Trophoblast cell (in vitro differentiated cells and primary cell): ENCODE measurements at regions not wholly inside any gene's neighbourhood (a gene's known extent, or its start where the extent isn't known, plus 50 kb on each side); places are given as distances from the start of the nearest gene placed in this dataset.

Experiments used
- DNase-seq, 2 donors: peaks; one replicate each; pipeline ENCODE4 v3.0.0-alpha.2; 2016
- H2AFZ ChIP-seq: 2 replicates; pipeline ENCODE4 v1.6.1; 2013; ENCODE audit warnings: low read length, moderate library complexity, mild to moderate bottlenecking; ENCODE audit not compliant: insufficient read depth, poor library complexity
- H2AK5ac ChIP-seq: 2 replicates; pipeline ENCODE4 v1.6.1; 2013; ENCODE audit warnings: mild to moderate bottlenecking, low read length
- H2BK120ac ChIP-seq: 2 replicates; pipeline ENCODE4 v1.6.1; 2013; ENCODE audit warnings: low read length, mild to moderate bottlenecking, moderate library complexity; ENCODE audit not compliant: insufficient read depth, poor library complexity
- H2BK12ac ChIP-seq: 2 replicates; pipeline ENCODE4 v1.6.1; 2013; ENCODE audit warnings: mild to moderate bottlenecking, low read length, moderate library complexity
- H2BK5ac ChIP-seq: 2 replicates; pipeline ENCODE4 v1.6.1; 2013; ENCODE audit warnings: low read length, low read depth, moderate library complexity, mild to moderate bottlenecking; ENCODE audit not compliant: poor library complexity
- H3K14ac ChIP-seq: 2 replicates; pipeline ENCODE4 v1.6.1; 2013; ENCODE audit warnings: mild to moderate bottlenecking, low read length
- H3K18ac ChIP-seq: 2 replicates; pipeline ENCODE4 v1.6.1; 2013; ENCODE audit warnings: mild to moderate bottlenecking, low read length
- H3K23ac ChIP-seq: 2 replicates; pipeline ENCODE4 v1.6.1; 2013; ENCODE audit warnings: low read length
- H3K27ac ChIP-seq: 2 replicates; pipeline ENCODE4 v1.5.1; 2013; ENCODE audit warnings: low read depth, mild to moderate bottlenecking, inconsistent platforms, low read length, moderate library complexity
- H3K27me3 ChIP-seq: 2 replicates; pipeline ENCODE4 v1.6.1; 2013; ENCODE audit warnings: inconsistent platforms, mild to moderate bottlenecking, low read length, moderate library complexity; ENCODE audit not compliant: insufficient read depth
- H3K36me3 ChIP-seq, 2 experiments: 1 replicate in 1 of 2; 2 replicates in 1 of 2; pipeline ENCODE4 v1.6.1; 2013; ENCODE audit warnings: low read length in 2 of 2, mild to moderate bottlenecking in 2 of 2, moderate library complexity in 1 of 2; ENCODE audit not compliant: insufficient read depth in 2 of 2, control insufficient read depth in 1 of 2
- H3K4ac ChIP-seq: 2 replicates; pipeline ENCODE4 v1.6.1; 2013; ENCODE audit warnings: low read depth, mild to moderate bottlenecking, low read length, moderate library complexity
- H3K4me1 ChIP-seq, 2 experiments: 1 replicate in 1 of 2; 2 replicates in 1 of 2; pipeline ENCODE4 v1.6.1; 2013; ENCODE audit warnings: low read length in 2 of 2, mild to moderate bottlenecking in 2 of 2, moderate library complexity in 1 of 2; ENCODE audit not compliant: insufficient read depth in 2 of 2, control insufficient read depth in 1 of 2
- H3K4me2 ChIP-seq: 2 replicates; pipeline ENCODE4 v1.6.1; 2013; ENCODE audit warnings: inconsistent platforms, mild to moderate bottlenecking, low read length, moderate library complexity
- H3K4me3 ChIP-seq: 2 replicates; pipeline ENCODE4 v1.5.1; 2013; ENCODE audit warnings: mild to moderate bottlenecking, low read depth, low read length, inconsistent platforms
- H3K79me1 ChIP-seq: one replicate; pipeline ENCODE4 v1.6.1; 2013; ENCODE audit warnings: low read length
- H3K79me2 ChIP-seq: 2 replicates; pipeline ENCODE4 v1.6.1; 2013; ENCODE audit warnings: low read length, mild to moderate bottlenecking; ENCODE audit not compliant: control insufficient read depth, insufficient read depth, poor library complexity
- H3K9ac ChIP-seq: 2 replicates; pipeline ENCODE4 v1.6.1; 2013; ENCODE audit warnings: mild to moderate bottlenecking, low read length
- H3K9me3 ChIP-seq: 2 replicates; pipeline ENCODE4 v1.6.1; 2013; ENCODE audit warnings: low read depth, mild to moderate bottlenecking, control low read depth, inconsistent platforms, low read length; ENCODE audit not compliant: insufficient read depth
- H4K12ac ChIP-seq: 2 replicates; pipeline ENCODE4 v1.6.1; 2013; ENCODE audit warnings: low read depth, mild to moderate bottlenecking, low read length, moderate library complexity
- H4K8ac ChIP-seq: 2 replicates; pipeline ENCODE4 v1.6.1; 2013; ENCODE audit warnings: low read depth, mild to moderate bottlenecking, low read length, moderate library complexity
- H4K91ac ChIP-seq: one replicate; pipeline ENCODE4 v1.6.1; 2013; ENCODE audit warnings: low read depth, mild to moderate bottlenecking, low read length, moderate library complexity
- WGBS: extraction: QIAGEN DNeasy Blood & Tissue Kit; methylation state at CpG from one replicate; pipeline ENCODE4 v1.1.7; 2013; ENCODE audit warnings: missing lambda C conversion rate; ENCODE audit not compliant: insufficient read length, insufficient coverage; ENCODE audit errors: extremely low coverage; 5-methylcytosine and 5-hydroxymethylcytosine counted together

DNA sequence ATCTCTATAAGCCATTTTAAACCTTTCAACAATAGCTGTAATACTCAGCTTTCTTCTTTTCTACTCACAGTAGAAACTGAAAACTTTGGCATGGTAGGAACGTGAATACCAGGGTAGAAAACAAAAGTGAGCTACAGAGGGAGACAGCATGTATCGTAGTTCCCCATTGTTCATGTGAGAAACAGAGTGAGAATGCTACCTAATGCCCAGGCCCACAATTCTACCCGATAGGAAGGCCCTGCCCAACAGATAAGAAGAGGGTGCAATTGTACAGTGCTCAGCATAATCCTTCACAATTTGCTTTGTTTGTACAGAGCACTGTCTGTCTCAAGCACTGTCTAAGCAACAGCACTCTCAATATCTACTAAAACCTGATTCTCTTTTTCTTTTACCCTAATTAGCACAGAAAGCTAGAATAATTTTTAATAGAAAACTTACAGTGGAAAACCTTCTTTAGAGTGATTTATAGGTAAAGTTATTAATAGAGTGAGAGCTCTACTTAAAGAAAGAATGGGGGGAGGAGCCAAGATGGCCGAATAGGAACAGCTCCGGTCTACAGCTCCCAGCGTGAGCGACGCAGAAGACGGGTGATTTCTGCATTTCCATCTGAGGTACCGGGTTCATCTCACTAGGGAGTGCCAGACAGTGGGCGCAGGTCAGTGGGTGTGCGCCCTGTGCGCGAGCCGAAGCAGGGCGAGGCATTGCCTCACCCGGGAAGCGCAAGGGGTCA lies 322.3 kb downstream of the EFNB2 start:
- no peak for DNase-seq
- no peak overlapping the region for H3K9ac ChIP-seq
- H2AFZ ChIP-seq: no peak overlapping the region
- H2BK5ac ChIP-seq: no peak overlapping the region
- H3K27me3 ChIP-seq: no peaks in the 10 kb centered on the region
- H3K4ac ChIP-seq: no peak overlapping the region
- no peak overlapping the region for H3K23ac ChIP-seq
- H3K4me2 ChIP-seq: no peak overlapping the region
- no peak overlapping the region for H3K18ac ChIP-seq
- H2AK5ac ChIP-seq: no peak overlapping the region
- no peak overlapping the region for H4K12ac ChIP-seq
- no CpG with 5 or more reads among the region's 18 CpGs for WGBS
- no peaks in the 10 kb centered on the region for H3K79me1 ChIP-seq
- H3K36me3 ChIP-seq: no peaks in the 10 kb centered on the region
- H3K27ac ChIP-seq: no peak overlapping the region
- H3K14ac ChIP-seq: no peak overlapping the region
- H3K4me3 ChIP-seq: no peak overlapping the region
- no peaks in the 10 kb centered on the region for H3K4me1 ChIP-seq
- H4K8ac ChIP-seq: no peak overlapping the region
- no peak overlapping the region for H4K91ac ChIP-seq
- H2BK12ac ChIP-seq: no peak overlapping the region
- no peaks in the 10 kb centered on the region for H3K79me2 ChIP-seq
- no peak overlapping the region for H2BK120ac ChIP-seq
- no peaks in the 10 kb centered on the region for H3K9me3 ChIP-seq

DNA sequence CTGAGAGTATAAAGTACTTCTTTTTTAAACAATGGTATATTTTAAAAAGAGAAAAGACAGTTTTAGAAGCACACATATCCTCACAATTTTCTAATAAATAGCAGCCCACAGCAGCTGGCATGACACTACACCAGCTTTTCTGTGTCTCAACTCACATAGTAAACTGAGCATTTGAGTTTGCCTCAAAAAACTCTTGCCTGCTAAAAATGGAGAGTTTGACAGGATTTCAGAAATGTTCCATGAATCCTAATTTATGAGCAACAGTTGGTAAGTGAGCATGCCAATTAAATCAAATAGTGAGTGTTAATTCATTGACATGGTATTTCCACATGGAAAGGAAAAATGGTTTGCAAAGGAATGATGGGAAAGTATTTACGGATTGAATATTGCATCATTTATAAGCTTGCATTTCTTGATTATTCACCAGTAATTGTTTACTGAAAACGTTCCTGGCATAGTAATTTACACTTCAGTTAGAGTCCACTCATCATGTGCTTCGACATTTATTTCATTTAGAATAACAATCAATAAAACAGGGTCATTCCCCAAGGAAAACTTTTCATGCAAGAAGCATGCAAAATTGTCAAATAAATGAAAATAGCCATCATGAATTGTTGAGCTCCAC lies 323.0 kb downstream of the EFNB2 start:
- Histone ChIP-seq H3K18ac (no peak overlapping the region), H3K23ac (no peak overlapping the region), H3K27ac (no peak overlapping the region), H2BK12ac (no peak overlapping the region), H4K12ac (no peak overlapping the region), H3K4me2 (no peak overlapping the region), H3K27me3 (no peaks in the 10 kb centered on the region), H3K9ac (no peak overlapping the region), H4K91ac (no peak overlapping the region), H3K79me2 (no peaks in the 10 kb centered on the region), H2AK5ac (no peak overlapping the region), H2AFZ (no peak overlapping the region), H3K4me3 (no peak overlapping the region), H4K8ac (no peak overlapping the region), H3K4me1 (no peaks in the 10 kb centered on the region), H2BK120ac (no peak overlapping the region), H3K4ac (no peak overlapping the region), H3K14ac (no peak overlapping the region), H3K9me3 (no peaks in the 10 kb centered on the region), H2BK5ac (no peak overlapping the region), H3K36me3 (no peaks in the 10 kb centered on the region), H3K79me1 (no peaks in the 10 kb centered on the region)
- DNase-seq: no peak
- no CpG with 5 or more reads among the region's 3 CpGs for WGBS

DNA sequence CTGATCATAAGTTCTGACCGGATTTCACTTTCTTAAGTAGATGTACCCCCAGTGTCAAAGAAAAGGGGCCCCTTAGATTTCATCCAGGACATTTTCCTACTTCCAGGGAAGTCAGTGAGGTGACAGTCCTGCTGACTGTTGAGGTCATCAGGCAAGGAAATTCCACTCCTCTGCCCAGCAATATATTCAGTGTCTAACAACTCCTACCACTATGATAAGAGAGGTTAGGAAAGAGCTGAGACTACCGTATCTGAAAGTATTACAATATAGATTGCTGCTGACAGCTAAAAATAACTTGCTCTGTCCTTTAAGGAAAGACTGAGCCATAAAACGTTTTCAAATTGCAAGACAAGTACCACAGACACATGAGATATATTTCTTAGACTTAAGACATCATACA lies 325.1 kb downstream of the EFNB2 start:
- H3K27ac ChIP-seq: no peak overlapping the region
- no peak overlapping the region for H3K23ac ChIP-seq
- no peak overlapping the region for H2AK5ac ChIP-seq
- no peak overlapping the region for H3K4me3 ChIP-seq
- H3K27me3 ChIP-seq: no peaks in the 10 kb centered on the region
- no peak overlapping the region for H4K12ac ChIP-seq
- no peaks in the 10 kb centered on the region for H3K9me3 ChIP-seq
- no peak overlapping the region for H3K9ac ChIP-seq
- no peak overlapping the region for H3K4ac ChIP-seq
- DNase-seq: no peak
- no peak overlapping the region for H2BK120ac ChIP-seq
- no peak overlapping the region for H3K18ac ChIP-seq
- H3K79me1 ChIP-seq: no peaks in the 10 kb centered on the region
- no peak overlapping the region for H4K91ac ChIP-seq
- H3K79me2 ChIP-seq: no peaks in the 10 kb centered on the region
- no peak overlapping the region for H2BK5ac ChIP-seq
- no peak overlapping the region for H4K8ac ChIP-seq
- H3K14ac ChIP-seq: no peak overlapping the region
- H3K4me1 ChIP-seq: no peaks in the 10 kb centered on the region
- no CpG with 5 or more reads among the region's 3 CpGs for WGBS
- H2BK12ac ChIP-seq: no peak overlapping the region
- no peak overlapping the region for H3K4me2 ChIP-seq
- H3K36me3 ChIP-seq: no peaks in the 10 kb centered on the region
- H2AFZ ChIP-seq: no peak overlapping the region

DNA sequence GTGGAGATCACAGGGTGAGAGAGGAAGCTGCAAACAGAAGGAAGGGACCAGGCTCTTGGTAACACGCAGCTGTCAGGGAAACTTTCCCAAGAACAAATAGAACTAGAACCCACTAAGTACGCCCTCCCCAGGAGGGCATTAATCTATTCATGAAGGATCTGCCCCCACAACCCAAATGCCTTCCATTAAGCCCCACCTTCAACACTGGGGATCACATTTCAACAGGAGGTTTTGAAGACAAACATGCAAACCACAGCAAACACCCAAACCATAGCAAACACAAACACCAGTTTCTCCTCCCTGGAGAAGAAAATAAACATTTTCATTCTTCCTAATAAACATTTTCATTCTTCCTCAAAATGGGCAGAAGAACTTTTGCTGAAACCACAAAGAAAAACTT lies 329.6 kb downstream of the EFNB2 start:
- Histone ChIP-seq H3K4ac (no peak overlapping the region), H3K23ac (no peak overlapping the region), H2BK120ac (no peak overlapping the region), H3K36me3 (no peaks in the 10 kb centered on the region), H3K79me1 (no peaks in the 10 kb centered on the region), H3K4me1 (no peaks in the 10 kb centered on the region), H3K18ac (no peak overlapping the region), H4K8ac (no peak overlapping the region), H3K4me3 (no peak overlapping the region), H4K12ac (no peak overlapping the region), H3K9ac (no peak overlapping the region), H3K14ac (no peak overlapping the region), H2BK5ac (no peak overlapping the region), H4K91ac (no peak overlapping the region), H2AK5ac (no peak overlapping the region), H3K79me2 (no peaks in the 10 kb centered on the region), H3K27me3 (no peaks in the 10 kb centered on the region), H2AFZ (no peak overlapping the region), H2BK12ac (no peak overlapping the region), H3K4me2 (no peak overlapping the region), H3K27ac (no peak overlapping the region), H3K9me3 (no peaks in the 10 kb centered on the region)
- WGBS: no CpG with 5 or more reads among the region's 2 CpGs
- no peak for DNase-seq
